DOHH2 (cell line): ENCODE measurements at regions not wholly inside any gene's neighbourhood (a gene's known extent, or its start where the extent isn't known, plus 50 kb on each side); places are given as distances from the start of the nearest gene placed in this dataset.

Source experiments
- H3F3A ChIP-seq: fragments of 200-600 bp; sonication (generic), shearing (Covaris generic); 2 replicates; pipeline ENCODE4 v1.6.0; 2016; ENCODE audit warnings: antibody characterized with exemption, mild to moderate bottlenecking; ENCODE audit not compliant: control insufficient read depth, insufficient read depth
- H3K27ac ChIP-seq: fragments of 200-600 bp; sonication (generic); 2 replicates; pipeline ENCODE4 v1.5.1; 2014; ENCODE audit warnings: low read depth, mild to moderate bottlenecking, low read length, moderate library complexity
- H3K27me3 ChIP-seq: fragments of 200-600 bp; sonication (generic); 2 replicates; pipeline ENCODE4 v1.6.1; 2014; ENCODE audit warnings: mild to moderate bottlenecking, low read length, mixed read lengths; ENCODE audit not compliant: control insufficient read depth
- H3K36me3 ChIP-seq: fragments of 200-600 bp; sonication (generic); 2 replicates; pipeline ENCODE4 v1.6.1; 2014; ENCODE audit warnings: mild to moderate bottlenecking, low read length, moderate library complexity, mixed read lengths; ENCODE audit not compliant: control insufficient read depth
- H3K4me1 ChIP-seq: fragments of 200-600 bp; sonication (generic); 2 replicates; pipeline ENCODE4 v1.6.1; 2014; ENCODE audit warnings: mild to moderate bottlenecking, low read length, mixed read lengths; ENCODE audit not compliant: control insufficient read depth
- H3K4me2 ChIP-seq: fragments of 200-600 bp; sonication (generic); 2 replicates; pipeline ENCODE4 v1.6.0; 2014; ENCODE audit warnings: mild to moderate bottlenecking, low read length, moderate library complexity
- H3K4me3 ChIP-seq: fragments of 200-600 bp; sonication (generic); 2 replicates; pipeline ENCODE4 v1.5.1; 2014; ENCODE audit warnings: mild to moderate bottlenecking, low read length, mixed read lengths
- H3K79me2 ChIP-seq: fragments of 200-600 bp; sonication (generic); 2 replicates; pipeline ENCODE4 v1.6.1; 2014; ENCODE audit warnings: mild to moderate bottlenecking, low read length, mixed read lengths; ENCODE audit not compliant: control insufficient read depth
- H3K9me2 ChIP-seq: fragments of 200-600 bp; sonication (generic); replicated peaks from 2 replicates; pipeline ENCODE4 v1.6.1; 2014; ENCODE audit warnings: mild to moderate bottlenecking, low read length, mixed read lengths; ENCODE audit not compliant: control insufficient read depth
- H3K9me3 ChIP-seq: fragments of 200-600 bp; sonication (generic); 2 replicates; pipeline ENCODE4 v1.6.1; 2014; ENCODE audit warnings: antibody characterized with exemption, low read length, mixed read lengths; ENCODE audit not compliant: control insufficient read depth, insufficient read depth
- H4K20me1 ChIP-seq: fragments of 200-600 bp; sonication (generic); 2 replicates; pipeline ENCODE4 v1.6.0; 2014; ENCODE audit warnings: low read depth, mild to moderate bottlenecking, antibody characterized with exemption, low read length, moderate library complexity; ENCODE audit not compliant: control insufficient read depth, insufficient read depth
- CTCF ChIP-seq: fragments of 200-600 bp; sonication (generic); IDR thresholded peaks from one replicate; pipeline ENCODE4 v1.5.1; 2014; ENCODE audit warnings: antibody characterized with exemption, mild to moderate bottlenecking, low read depth, low read length; ENCODE audit not compliant: poor library complexity, severe bottlenecking
- EZH2phosphoT487 ChIP-seq: fragments of 200-600 bp; sonication (generic); IDR thresholded peaks from 2 replicates; pipeline ENCODE4 v1.6.1; 2017; ENCODE audit warnings: borderline replicate concordance, mild to moderate bottlenecking, antibody characterized with exemption, low read length, moderate library complexity, mixed read lengths

- Histone ChIP-seq H3K4me1 (no peaks in the 10 kb centered on the region), H3K9me2 (no peaks in the 10 kb centered on the region), H3K79me2 (no peaks in the 10 kb centered on the region), H3K27me3 (no peaks in the 10 kb centered on the region), H3K36me3 (no peaks in the 10 kb centered on the region), H3K4me2 (no peak overlapping the region), H3K27ac (no peak overlapping the region), H3K9me3 (no peaks in the 10 kb centered on the region), H4K20me1 (no peaks in the 10 kb centered on the region), H3F3A (no peaks in the 10 kb centered on the region), H3K4me3 (no peak overlapping the region)
- TF ChIP-seq EZH2phosphoT487 (no peak), CTCF (peak; percentile 57)
Measured at GRCh38 chr17:54426296-54426886, 474.3 kb upstream of the TOM1L1 start.

- Histone ChIP-seq H3F3A (no peaks in the 10 kb centered on the region), H3K36me3 (no peaks in the 10 kb centered on the region), H3K27me3 (no peaks in the 10 kb centered on the region), H3K4me1 (no peaks in the 10 kb centered on the region), H3K9me3 (no peaks in the 10 kb centered on the region), H4K20me1 (no peaks in the 10 kb centered on the region), H3K4me3 (no peak overlapping the region), H3K4me2 (no peak overlapping the region), H3K27ac (no peak overlapping the region), H3K79me2 (no peaks in the 10 kb centered on the region), H3K9me2 (no peaks in the 10 kb centered on the region)
- no peak for TF ChIP-seq CTCF
Measured at GRCh38 chr17:54435966-54436365, 464.7 kb upstream of the TOM1L1 start.

GRCh38 chr17:54439816-54440215 lies 460.8 kb upstream of the TOM1L1 start:
- Histone ChIP-seq H3K36me3 (no peaks in the 10 kb centered on the region), H3K4me2 (no peak overlapping the region), H3K79me2 (no peaks in the 10 kb centered on the region), H3K9me3 (no peaks in the 10 kb centered on the region), H3K9me2 (no peaks in the 10 kb centered on the region), H4K20me1 (no peaks in the 10 kb centered on the region), H3K27me3 (no peaks in the 10 kb centered on the region), H3K27ac (no peak overlapping the region), H3K4me1 (no peaks in the 10 kb centered on the region), H3K4me3 (no peak overlapping the region), H3F3A (no peaks in the 10 kb centered on the region)
- no peak for TF ChIP-seq EZH2phosphoT487
- no peak for TF ChIP-seq CTCF
